ENCODE measurements at regions not wholly inside any gene's neighbourhood (a gene's known extent, or its start where the extent isn't known, plus 50 kb on each side); places are given as distances from the start of the nearest gene placed in this dataset.

DNA sequence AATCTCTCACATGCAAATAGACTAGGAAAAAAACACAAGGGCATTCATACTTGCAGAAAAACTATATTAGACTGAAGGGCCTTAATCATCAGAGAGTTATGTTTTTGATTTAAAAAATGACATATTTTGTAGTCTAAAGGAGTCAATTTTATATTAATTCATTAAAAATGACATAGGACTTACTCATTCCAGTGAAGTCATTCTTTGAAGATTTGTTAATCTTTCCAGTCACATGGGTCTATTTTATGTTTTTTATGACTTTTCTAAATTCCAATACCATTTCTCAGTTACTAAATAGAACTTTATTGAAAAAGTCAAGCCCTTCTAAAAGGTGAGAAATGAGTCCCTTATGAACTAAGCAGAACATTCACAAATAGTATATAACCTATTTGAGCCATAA is 743.8 kb upstream of the INTU start (continued):
- no peak for TF ChIP-seq ZNF18 (CRISPR knock-in tag; IDR thresholded peaks at IDR 0.05; ENCODE audit: insufficient replicate concordance)
- TF ChIP-seq RBFOX2 (IDR thresholded peaks at IDR 0.05; ENCODE audit: low read depth, low read length): no peak
- TF ChIP-seq TOE1 (CRISPR knock-in tag; IDR thresholded peaks at IDR 0.05): no peak
- TF ChIP-seq, protein P1, sequence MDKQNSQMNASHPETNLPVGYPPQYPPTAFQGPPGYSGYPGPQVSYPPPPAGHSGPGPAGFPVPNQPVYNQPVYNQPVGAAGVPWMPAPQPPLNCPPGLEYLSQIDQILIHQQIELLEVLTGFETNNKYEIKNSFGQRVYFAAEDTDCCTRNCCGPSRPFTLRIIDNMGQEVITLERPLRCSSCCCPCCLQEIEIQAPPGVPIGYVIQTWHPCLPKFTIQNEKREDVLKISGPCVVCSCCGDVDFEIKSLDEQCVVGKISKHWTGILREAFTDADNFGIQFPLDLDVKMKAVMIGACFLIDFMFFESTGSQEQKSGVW (CRISPR knock-in tag; IDR thresholded peaks at IDR 0.05; ENCODE audit: borderline replicate concordance): no peak
- TF ChIP-seq TEAD3 (CRISPR knock-in tag; optimal IDR thresholded peaks at IDR 0.05; ENCODE audit: borderline replicate concordance): no peak
- TF ChIP-seq PRPF4 (IDR thresholded peaks at IDR 0.05; ENCODE audit: low read depth, low read length, poor library complexity, severe bottlenecking): no peak

DNA sequence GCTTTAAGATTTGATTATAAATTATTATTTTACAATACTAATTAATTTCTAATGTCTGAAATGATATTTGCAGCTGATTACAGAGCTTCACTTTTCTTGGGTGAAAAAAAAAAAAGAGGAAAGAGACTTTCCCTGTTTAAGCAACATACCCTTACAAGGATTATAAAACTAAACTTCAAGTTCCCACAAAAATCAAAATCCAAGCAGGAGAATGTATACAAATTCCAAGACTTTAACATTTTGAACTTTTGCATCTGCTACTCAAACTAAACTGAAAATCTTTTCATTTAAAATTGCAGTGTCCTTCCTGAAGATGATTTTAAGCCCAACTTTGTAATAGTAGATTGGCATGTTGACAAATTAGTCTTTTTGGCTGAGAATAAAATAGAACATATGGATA is 742.4 kb upstream of the INTU start:
- ChIA-PET POLR2A (no interaction called here), CTCF (ENCODE audit: low intra/inter-chr PET ratio, low total read pairs) (no interaction called here)
- no TSS peak for BruUV-seq (replicated peaks)
- H3K9ac ChIP-seq (ENCODE audit: insufficient read depth, low read depth, low read length): no peak overlapping the region
- H3K9me3 ChIP-seq (ENCODE audit: low read length): peaks cover 13% of the 10 kb centered on the region; the same call in 1 of the 2 replicates
- FAIRE-seq: no peak
- in situ Hi-C loops (cut with HindIII; ENCODE audit: extremely low pct_ligation_motif_present, low pct_unique_long_range_greater_than_20kb): no loop called here
- H3K36me3 ChIP-seq (replicated peaks in 1 of 2; ENCODE audit: control insufficient read depth in 1 of 2, insufficient read depth in 2 of 2, low read length in 2 of 2): no peaks in the 10 kb centered on the region
- no peak for ATAC-seq
- DNase-seq (ENCODE audit: low spot score): no peak
- H3K4me3 ChIP-seq (replicated peaks in 1 of 3; ENCODE audit: insufficient read depth in 1 of 3, low read depth in 2 of 3, low read length in 3 of 3): no peak overlapping the region
- H3K27ac ChIP-seq (ENCODE audit: extremely low read length, insufficient read depth, low read length): no peak overlapping the region
- no peak overlapping the region for H2AFZ ChIP-seq (ENCODE audit: low read length)
- H3K4me1 ChIP-seq (ENCODE audit: insufficient read depth, low read length): no peaks in the 10 kb centered on the region
- H3K4me2 ChIP-seq (ENCODE audit: low read depth, low read length): no peak overlapping the region
- no peak for TF ChIP-seq DMAP1 (CRISPR knock-in tag; IDR thresholded peaks at IDR 0.05)
- TF ChIP-seq CHD2 (IDR thresholded peaks at IDR 0.05; ENCODE audit: low read depth, low read length): no peak
- intact Hi-C loops (cut with micrococcal nuclease; ENCODE audit: unreplicated experiment): no loop called here
- H4K20me1 ChIP-seq (ENCODE audit: insufficient read depth, low read length): no peaks in the 10 kb centered on the region
- no peaks in the 10 kb centered on the region for H3K79me2 ChIP-seq (ENCODE audit: insufficient read depth, low read length)
- no peaks in the 10 kb centered on the region for H3K27me3 ChIP-seq (ENCODE audit: control insufficient read depth in 1 of 2, insufficient read depth in 2 of 2, low read length in 2 of 2)
